GM18499 (cell line): ENCODE measurements at regions not wholly inside any gene's neighbourhood (a gene's known extent, or its start where the extent isn't known, plus 50 kb on each side); places are given as distances from the start of the nearest gene placed in this dataset.

ENCODE experiments used
- ATAC-seq: cut with Tn5 transposase; IDR thresholded peaks from one replicate; pipeline ENCODE4 v1.9.1; 2021; ENCODE audit warnings: moderate number of reproducible peaks; ENCODE audit not compliant: insufficient read depth, unreplicated experiment

- no peak for ATAC-seq
Observed at GRCh38 chr13:70469077-70469476, 360.8 kb upstream of the KLHL1 start.

- no peak for ATAC-seq
Observed at GRCh38 chr13:70457474-70457873, 349.2 kb upstream of the KLHL1 start.

- no peak for ATAC-seq
Observed at GRCh38 chr13:70448820-70449219, 340.6 kb upstream of the KLHL1 start.

- ATAC-seq = no peak
Observed at GRCh38 chr13:70432276-70432805, 324.1 kb upstream of the KLHL1 start.

- no peak for ATAC-seq
Observed at GRCh38 chr13:70430256-70430655, 322.0 kb upstream of the KLHL1 start.

- ATAC-seq = no peak
Observed at GRCh38 chr13:70424928-70425327, 316.7 kb upstream of the KLHL1 start.

- no peak for ATAC-seq
Observed at GRCh38 chr13:70424428-70424827, 316.2 kb upstream of the KLHL1 start.

GRCh38 chr13:70415136-70415535 is 306.9 kb upstream of the KLHL1 start:
- ATAC-seq = no peak

GRCh38 chr13:70408865-70409264 is 300.6 kb upstream of the KLHL1 start:
- ATAC-seq = no peak

GRCh38 chr13:70407486-70407885 is 299.2 kb upstream of the KLHL1 start:
- no peak for ATAC-seq

- ATAC-seq = no peak
Observed at GRCh38 chr13:70405266-70405665, 297.0 kb upstream of the KLHL1 start.

- ATAC-seq = no peak
Observed at GRCh38 chr13:70394031-70394548, 285.8 kb upstream of the KLHL1 start.

- ATAC-seq = no peak
Observed at GRCh38 chr13:70391678-70392077, 283.4 kb upstream of the KLHL1 start.

- no peak for ATAC-seq
Observed at GRCh38 chr13:70390968-70391367, 282.7 kb upstream of the KLHL1 start.

GRCh38 chr13:70390064-70390463 is 281.8 kb upstream of the KLHL1 start:
- ATAC-seq = no peak

- no peak for ATAC-seq
Observed at GRCh38 chr13:70388935-70389334, 280.7 kb upstream of the KLHL1 start.

GRCh38 chr13:70386919-70387318 is 278.7 kb upstream of the KLHL1 start:
- ATAC-seq = no peak

GRCh38 chr13:70385852-70386251 is 277.6 kb upstream of the KLHL1 start:
- ATAC-seq = no peak

GRCh38 chr13:70384156-70384555 is 275.9 kb upstream of the KLHL1 start:
- no peak for ATAC-seq

GRCh38 chr13:70380809-70381208 is 272.6 kb upstream of the KLHL1 start:
- no peak for ATAC-seq

GRCh38 chr13:70375718-70376117 is 267.5 kb upstream of the KLHL1 start:
- no peak for ATAC-seq

- ATAC-seq = no peak
Observed at GRCh38 chr13:70370924-70371323, 262.7 kb upstream of the KLHL1 start.

GRCh38 chr13:70366720-70367119 is 258.5 kb upstream of the KLHL1 start:
- ATAC-seq = no peak
